Loucy (cell line): ENCODE measurements at regions not wholly inside any gene's neighbourhood (a gene's known extent, or its start where the extent isn't known, plus 50 kb on each side); places are given as distances from the start of the nearest gene placed in this dataset.

ENCODE experiments used
- EZH2phosphoT487 ChIP-seq: fragments of 200-600 bp; IDR thresholded peaks from 2 replicates; pipeline ENCODE4 v1.6.1; 2018; ENCODE audit warnings: antibody characterized with exemption, mild to moderate bottlenecking, moderate library complexity, borderline replicate concordance
- TF ChIP-seq, protein P1 (sequence below): fragments of 200-600 bp; sonication (generic); conservative IDR thresholded peaks from 2 replicates; pipeline ENCODE4 v1.5.1; 2014; ENCODE audit warnings: mild to moderate bottlenecking, antibody characterized with exemption, low read length

DNA sequence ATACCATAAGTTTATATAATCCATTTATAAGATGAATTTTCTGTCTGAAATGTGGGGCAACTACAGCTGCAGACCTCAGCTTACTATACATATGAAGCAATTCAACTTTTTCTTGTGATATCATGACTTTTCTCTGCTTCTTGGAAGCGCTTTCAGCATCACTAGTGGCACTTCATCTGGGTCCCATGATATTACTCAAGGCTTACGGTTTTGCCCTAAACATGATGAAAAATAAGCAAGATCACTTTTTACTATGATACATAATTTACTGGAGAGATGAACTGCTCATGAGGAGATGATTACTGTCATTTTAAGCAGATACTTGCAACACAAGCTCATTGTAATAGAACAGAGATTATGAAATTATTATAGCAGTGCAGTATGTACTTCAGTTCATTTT, 258.0 kb upstream of the ZSWIM2 start:
- TF ChIP-seq, protein P1, sequence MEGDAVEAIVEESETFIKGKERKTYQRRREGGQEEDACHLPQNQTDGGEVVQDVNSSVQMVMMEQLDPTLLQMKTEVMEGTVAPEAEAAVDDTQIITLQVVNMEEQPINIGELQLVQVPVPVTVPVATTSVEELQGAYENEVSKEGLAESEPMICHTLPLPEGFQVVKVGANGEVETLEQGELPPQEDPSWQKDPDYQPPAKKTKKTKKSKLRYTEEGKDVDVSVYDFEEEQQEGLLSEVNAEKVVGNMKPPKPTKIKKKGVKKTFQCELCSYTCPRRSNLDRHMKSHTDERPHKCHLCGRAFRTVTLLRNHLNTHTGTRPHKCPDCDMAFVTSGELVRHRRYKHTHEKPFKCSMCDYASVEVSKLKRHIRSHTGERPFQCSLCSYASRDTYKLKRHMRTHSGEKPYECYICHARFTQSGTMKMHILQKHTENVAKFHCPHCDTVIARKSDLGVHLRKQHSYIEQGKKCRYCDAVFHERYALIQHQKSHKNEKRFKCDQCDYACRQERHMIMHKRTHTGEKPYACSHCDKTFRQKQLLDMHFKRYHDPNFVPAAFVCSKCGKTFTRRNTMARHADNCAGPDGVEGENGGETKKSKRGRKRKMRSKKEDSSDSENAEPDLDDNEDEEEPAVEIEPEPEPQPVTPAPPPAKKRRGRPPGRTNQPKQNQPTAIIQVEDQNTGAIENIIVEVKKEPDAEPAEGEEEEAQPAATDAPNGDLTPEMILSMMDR: no peak
- no peak for TF ChIP-seq EZH2phosphoT487
